ENCODE measurements at regions not wholly inside any gene's neighbourhood (a gene's known extent, or its start where the extent isn't known, plus 50 kb on each side); places are given as distances from the start of the nearest gene placed in this dataset.
"Not testable (repeated sequence)": the region's sequence is repeated elsewhere in the genome, so short reads cannot be mapped to it uniquely, and the experiment has no call there.

DNA sequence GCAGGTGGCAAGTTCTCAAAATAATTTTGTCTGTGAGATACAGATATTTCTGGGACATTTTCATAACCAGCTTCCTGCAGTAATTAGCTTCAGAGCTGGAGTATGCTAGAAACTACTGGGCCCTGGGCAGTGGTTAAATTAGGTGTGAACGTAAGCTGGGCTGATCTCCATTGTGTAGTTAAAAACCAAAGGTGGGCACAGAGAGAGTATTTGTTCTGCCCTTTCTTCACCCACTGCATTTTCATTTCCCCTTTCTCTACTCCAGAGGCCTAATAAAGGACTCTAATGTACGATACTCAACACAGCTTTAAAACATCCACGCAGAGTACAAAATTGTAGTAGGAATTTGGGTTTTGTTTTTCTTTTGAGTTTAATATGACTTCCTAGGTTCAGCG is 252.7 kb downstream of the SPRY1 start:
- DNase-seq, result no peak

DNA sequence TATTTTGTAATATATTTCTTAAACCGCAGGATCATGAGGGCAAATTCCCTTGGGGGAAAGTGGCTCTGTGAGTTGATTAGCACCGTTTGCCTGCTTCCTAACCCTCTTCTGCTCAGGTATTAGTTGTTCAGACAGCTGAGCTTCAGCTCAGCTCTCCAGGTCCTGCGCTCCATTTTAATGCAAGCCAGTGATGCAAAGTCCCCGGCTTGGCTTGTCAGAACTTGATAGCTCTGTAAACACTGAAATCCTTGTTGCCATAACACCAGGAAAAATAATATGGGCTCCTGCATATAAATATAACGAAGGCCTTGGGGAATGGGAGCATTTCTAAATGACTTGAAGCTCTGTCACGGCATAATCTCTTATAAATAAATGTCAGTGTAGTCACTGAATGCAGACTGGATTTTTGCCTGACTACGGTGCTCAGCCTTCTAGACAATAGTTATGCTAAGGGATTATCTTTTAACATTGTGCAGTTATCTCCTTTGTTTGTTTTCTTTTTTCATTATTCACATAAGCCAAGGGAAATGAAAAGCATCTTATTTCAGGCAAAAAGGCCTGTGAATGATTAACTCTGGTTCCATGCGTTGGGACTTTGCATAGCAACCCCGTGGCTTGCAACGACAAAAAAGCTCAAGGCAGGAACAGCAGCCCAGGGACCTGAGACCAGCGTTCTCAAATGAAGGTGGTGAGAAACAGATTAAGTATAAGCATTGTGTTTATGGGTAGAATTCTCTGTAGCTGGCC is 253.2 kb downstream of the SPRY1 start:
- DNase-seq, result no peak

- no peak for DNase-seq
Observed at GRCh38 chr4:123651066-123651465, 254.5 kb downstream of the SPRY1 start.

DNA sequence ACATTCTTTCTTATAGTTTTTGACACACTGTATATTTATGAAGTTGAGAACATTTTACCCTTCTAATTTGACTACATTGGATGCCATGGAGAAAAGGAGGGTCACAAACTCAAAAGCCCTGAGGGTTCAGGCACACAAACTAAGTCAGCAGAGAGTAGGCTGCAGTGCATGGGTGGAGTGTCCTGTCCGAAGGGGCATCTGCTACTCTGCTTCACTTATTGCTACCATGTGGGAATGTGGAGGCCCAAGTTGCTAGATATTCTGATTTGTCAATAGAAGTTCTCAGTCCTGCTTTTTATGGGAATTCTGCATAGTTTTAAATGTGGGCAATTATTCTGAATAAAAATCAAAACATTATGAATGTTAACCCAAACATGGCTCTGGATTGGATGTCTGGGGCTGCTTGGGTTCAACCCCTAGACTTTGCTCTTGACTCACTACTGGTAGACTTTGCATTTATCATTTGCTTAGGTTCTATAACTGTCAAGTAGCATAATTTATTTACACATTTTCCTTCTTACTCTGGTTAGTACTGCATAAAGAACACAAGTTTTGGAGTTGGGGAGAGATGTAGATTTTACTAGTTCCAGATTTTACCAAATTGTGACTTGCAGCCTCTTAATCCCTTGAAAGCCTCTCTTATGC is 255.1 kb downstream of the SPRY1 start:
- DNase-seq, result no peak

- DNase-seq, result no peak
Observed at GRCh38 chr4:123652476-123652875, 255.9 kb downstream of the SPRY1 start.

DNA sequence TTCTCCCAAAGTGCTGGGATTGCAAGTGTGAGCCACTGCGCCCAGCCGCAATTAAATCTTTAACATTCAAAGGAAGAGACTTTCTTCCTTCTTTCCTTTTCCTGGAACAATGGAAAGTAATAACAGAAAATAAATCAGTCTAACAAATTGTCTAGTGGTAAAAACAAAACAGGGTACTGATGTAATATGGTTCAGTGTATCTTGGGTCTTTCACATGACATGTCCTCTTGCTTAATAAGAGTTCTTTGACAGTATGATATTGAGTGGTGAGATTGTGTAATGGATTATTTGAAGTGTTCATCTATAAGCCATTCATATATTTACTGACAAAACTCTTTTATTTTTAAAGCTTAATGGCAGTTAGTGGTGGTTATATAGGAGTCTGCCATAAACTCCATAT is 256.6 kb downstream of the SPRY1 start:
- DNase-seq, result no peak

GRCh38 chr4:123656746-123657294 is 260.2 kb downstream of the SPRY1 start:
- DNase-seq, result not testable (repeated sequence)

DNA sequence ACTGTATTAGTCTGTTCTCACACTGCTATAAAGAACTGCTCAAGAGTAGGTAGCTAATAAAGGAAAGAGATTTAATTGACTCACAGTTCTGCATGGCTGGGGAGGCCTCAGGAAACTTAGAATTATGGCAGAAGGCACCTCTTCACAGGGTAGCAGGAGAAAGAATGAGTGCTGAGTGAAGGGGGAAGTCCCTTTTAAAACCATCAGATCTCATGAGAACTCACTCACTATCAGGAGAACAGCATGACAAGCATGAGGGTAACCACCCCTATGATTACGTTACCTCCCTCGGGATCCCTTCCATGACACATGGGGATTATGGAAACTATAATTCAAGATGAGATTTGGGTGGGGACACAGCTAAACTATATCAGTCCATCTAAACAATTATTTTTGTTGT is 261.0 kb downstream of the SPRY1 start:
- not testable (repeated sequence) for DNase-seq

GRCh38 chr4:123659262-123659661 is 262.7 kb downstream of the SPRY1 start:
- DNase-seq, result no peak

DNA sequence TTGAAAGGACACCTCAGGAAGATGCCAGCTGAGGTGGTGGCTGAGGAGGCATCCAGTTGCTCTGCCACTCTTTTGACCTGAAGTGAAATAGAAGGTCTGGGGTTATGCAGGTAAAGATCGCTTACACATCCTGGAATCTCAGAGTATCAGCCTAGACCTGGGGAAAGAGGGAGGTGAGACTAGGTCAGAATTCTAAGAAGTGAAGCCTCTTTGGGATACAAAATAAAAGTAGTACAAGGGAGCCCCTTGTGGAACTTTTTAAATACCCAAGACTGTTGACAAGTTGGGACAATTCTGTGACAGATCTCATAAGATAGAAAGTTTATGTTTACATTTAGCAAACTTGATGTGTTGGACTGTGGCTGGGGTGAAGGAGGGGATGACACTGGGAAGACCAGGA is 263.1 kb downstream of the SPRY1 start:
- DNase-seq, result no peak

- no peak for DNase-seq
Observed at GRCh38 chr4:123661080-123661737, 264.6 kb downstream of the SPRY1 start.

GRCh38 chr4:123662827-123663226 is 266.2 kb downstream of the SPRY1 start:
- DNase-seq, result no peak

DNA sequence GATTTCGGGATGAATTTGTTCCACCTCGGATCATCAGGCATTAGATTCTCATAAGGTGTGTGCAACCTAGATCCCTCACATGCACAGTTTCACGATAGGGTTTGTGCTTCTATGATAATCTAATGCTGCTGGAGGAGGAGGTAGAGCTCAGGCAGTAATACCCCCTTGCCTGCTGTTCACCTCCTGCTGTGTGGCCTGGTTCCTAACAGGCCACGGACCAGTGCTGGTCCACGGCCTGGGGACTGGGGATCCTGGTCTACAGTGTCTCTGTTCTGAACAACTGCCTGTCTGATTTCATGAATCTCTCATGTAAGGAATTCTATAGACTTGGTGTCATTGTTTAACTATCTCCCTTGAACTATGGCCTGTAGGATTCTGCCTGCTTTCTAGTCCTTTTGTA is 269.9 kb downstream of the SPRY1 start:
- DNase-seq, result no peak

DNA sequence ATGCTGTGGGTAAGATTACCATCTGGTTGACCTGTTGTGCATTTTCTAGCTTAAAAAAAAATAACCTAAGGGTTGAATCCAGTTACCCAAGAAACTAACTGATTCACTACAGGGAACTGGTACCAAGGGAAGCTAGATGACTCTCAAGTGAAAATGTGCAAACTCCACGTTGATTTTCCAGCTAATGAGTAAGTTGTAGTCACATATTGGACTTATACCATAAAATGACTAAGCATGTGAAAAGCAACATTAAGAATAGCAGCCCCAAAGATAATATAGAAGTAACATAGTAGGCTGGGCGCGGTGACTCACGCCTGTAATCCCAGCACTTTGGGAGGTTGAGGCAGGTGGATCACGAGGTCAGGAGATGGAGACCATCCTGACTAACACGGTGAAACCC is 270.9 kb downstream of the SPRY1 start:
- DNase-seq, result no peak

DNA sequence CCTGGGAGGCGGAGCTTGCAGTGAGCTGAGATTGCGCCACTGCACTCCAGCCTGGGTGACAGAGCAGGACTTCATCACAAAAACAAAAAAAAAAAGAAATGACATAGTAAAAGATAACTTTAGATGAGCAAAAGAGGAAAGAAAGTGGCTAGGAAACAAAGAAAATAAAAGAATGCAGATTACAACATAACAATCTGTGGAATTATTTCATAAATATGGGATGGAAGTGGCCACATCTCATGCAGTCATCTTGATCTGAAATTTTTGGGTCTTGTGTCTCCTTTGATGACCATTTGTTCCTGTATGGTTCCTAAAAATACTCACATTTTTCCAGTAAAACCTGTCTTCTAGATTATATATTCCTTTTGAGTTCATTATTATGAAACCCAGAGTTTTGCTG is 271.4 kb downstream of the SPRY1 start:
- no peak for DNase-seq

DNA sequence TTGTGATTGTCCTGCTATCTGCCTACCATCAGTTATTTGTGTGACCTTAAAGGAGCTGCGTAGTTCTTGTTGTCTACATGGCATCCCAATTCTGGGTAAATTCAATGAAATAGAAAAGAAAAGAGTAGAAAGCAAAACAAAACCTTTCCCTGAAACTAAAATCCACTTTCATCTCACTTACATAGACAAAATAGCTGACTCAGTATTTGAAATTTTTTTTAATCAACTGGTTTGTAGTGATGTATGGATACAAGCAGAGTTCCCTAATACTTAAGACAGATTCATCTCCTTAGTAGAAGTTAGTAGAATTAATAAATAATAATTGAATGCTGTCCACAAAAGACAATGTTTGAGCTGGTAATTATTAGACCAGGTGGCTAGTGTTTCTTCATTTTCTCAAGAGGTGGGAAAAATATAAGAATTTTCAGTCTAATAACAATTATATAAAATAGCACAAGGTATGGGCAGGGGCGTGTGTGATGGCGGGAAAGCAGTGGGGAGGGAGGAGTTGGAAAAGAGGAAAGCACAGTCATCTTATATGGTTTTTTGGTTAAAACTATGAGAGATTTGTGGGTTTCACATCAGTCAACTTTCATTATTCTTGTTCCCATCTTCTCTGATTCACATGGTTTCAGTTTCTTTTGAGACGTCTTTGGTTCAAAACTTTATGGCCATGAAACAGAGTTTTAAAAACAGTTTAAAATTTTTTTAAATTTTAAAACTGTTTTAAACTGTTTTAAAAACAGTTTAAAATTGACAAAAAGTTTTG is 275.2 kb downstream of the SPRY1 start:
- no peak for DNase-seq

GRCh38 chr4:123672987-123673386 is 276.4 kb downstream of the SPRY1 start:
- DNase-seq, result no peak

DNA sequence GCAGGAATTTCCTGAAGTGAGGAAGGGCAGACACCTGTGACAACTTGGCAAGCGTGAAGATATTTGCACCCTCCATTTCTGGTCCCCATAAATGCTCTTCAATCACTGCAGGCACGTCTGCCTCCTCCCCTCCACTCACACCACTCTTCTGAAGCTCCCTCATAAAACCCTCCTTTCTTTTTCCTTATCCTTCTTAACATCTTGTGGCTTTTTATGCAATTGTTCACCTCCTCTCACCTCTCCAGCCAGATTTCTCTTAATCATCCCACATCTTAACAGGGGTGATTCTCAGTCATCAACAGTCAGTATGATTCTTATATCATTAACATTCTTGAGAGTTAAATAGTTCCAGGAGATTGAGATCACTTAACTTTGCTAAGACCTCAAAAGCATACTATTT is 277.4 kb downstream of the SPRY1 start:
- no peak for DNase-seq

DNA sequence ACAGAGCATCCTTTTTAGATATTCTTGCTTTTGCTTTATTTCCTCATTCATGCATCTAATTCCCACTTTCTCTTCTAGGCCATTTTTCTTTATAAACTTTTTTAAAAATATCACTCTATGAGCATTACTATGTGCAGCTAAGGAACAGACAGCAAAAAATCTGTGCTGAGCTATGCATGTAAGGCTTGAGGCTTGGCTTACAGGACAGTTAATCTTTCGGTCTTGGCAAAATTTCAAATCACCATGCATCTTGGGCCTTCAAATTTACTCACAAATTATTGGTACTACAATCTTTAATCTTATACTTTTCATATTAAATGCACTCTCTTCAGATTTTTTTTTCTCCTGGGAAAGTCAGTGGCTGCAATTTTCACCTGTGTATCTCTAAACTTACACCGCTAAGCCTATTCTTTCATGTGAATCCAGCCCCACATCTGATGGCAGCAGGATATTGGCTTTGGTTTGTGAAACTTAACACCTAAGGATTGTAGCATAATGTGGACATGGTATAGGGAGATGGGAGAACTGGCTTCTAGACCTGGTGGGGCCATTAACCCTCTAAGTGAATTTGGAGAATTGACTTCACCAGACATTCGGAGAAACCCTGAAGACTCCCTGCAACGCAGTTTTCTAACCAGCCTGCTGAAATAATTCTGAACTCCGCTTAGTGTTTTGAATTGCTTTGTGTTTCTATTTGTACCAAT is 278.3 kb downstream of the SPRY1 start:
- DNase-seq, result no peak

DNA sequence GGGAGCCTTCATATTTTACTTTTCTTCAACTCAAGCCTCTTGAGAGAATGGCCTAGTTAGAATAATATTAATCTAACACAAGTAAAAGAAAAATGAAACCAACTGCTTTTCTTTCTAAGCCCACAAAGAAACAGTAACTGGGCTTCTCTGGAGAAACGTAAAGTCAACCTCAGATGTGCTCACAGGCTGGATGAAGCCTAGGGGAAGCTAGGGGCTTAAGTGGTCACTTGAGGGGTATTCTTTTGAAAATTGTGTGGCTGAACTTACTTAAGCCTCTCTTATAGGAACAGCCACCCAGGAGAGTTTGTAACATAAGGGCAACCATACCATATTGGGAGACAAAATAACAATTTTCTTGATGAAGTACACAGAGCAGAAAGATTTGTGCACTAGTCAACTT is 279.0 kb downstream of the SPRY1 start:
- DNase-seq, result no peak

- DNase-seq, result no peak
Observed at GRCh38 chr4:123676071-123676889, 279.7 kb downstream of the SPRY1 start.

- no peak for DNase-seq
Observed at GRCh38 chr4:123676890-123677229, 280.3 kb downstream of the SPRY1 start.

Data from CD4-positive, alpha-beta T cell treated with Interleukin-6 for 4 hours (primary cell).